ENCODE measurements at regions not wholly inside any gene's neighbourhood (a gene's known extent, or its start where the extent isn't known, plus 50 kb on each side); places are given as distances from the start of the nearest gene placed in this dataset.

DNA sequence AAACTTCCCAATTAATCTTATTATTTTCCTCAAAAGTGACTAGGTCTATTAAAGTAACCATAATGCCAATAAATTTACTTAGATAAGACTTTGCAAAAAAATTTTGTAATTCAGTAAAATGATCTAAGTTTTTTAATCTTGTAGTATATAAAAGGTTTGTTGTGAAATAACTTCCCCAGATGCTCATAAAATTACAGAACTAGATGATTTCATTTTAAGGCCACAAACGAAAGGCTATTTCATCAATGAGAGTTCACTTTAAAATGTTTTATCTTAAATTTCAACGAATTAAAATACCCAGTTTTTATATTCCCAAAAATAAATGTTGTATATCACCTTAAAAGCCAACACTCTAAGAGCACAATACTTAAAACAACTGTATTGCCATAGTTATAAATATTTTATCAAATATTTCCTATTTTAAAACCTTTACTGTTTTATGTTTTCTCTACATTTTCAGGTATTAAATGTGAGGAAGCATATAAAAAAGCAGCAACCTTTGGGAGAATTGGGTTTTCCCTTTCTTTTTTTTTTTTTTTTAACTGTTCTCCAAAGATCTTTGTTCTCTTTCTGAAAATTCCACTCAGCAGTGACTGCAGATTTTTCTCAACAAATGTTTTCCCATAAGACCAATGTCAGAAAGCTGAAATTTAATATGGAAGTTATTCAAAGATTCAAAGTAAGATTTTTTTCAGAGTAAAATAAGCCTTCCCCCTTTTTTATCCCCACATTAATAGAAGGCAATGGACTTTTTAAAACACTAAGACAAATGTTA, 169.9 kb downstream of the CYB561 start:
- TF ChIP-seq, protein P1, sequence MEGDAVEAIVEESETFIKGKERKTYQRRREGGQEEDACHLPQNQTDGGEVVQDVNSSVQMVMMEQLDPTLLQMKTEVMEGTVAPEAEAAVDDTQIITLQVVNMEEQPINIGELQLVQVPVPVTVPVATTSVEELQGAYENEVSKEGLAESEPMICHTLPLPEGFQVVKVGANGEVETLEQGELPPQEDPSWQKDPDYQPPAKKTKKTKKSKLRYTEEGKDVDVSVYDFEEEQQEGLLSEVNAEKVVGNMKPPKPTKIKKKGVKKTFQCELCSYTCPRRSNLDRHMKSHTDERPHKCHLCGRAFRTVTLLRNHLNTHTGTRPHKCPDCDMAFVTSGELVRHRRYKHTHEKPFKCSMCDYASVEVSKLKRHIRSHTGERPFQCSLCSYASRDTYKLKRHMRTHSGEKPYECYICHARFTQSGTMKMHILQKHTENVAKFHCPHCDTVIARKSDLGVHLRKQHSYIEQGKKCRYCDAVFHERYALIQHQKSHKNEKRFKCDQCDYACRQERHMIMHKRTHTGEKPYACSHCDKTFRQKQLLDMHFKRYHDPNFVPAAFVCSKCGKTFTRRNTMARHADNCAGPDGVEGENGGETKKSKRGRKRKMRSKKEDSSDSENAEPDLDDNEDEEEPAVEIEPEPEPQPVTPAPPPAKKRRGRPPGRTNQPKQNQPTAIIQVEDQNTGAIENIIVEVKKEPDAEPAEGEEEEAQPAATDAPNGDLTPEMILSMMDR (IDR thresholded peaks at IDR 0.05), result no peak
- TF ChIP-seq EP300 (IDR thresholded peaks at IDR 0.05) (no peak), POLR2A (IDR thresholded peaks at IDR 0.05) (no peak), POLR2AphosphoS5 (IDR thresholded peaks at IDR 0.05) (no peak)
